ENCODE measurements at regions not wholly inside any gene's neighbourhood (a gene's known extent, or its start where the extent isn't known, plus 50 kb on each side); places are given as distances from the start of the nearest gene placed in this dataset.

DNA sequence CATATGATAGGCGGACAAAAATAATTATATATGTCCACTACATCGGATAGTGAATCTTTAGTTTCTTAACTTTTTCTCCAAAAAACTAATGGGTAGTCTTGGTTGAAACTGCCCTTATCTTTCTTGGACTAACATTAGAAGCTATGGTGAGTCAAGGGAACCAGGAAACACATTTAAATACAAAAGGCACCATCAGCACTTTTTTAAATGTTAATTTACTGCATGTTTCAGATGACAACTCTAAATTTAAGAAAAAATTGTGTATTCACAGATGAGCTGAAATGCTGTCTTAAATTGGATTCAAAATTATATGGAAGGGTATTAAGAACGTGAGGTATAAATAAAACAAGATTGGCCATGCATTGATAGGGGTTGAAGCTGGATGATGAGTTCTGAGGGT, 75.6 kb upstream of the CERS6 start:
- DNase-seq, result no peak

DNA sequence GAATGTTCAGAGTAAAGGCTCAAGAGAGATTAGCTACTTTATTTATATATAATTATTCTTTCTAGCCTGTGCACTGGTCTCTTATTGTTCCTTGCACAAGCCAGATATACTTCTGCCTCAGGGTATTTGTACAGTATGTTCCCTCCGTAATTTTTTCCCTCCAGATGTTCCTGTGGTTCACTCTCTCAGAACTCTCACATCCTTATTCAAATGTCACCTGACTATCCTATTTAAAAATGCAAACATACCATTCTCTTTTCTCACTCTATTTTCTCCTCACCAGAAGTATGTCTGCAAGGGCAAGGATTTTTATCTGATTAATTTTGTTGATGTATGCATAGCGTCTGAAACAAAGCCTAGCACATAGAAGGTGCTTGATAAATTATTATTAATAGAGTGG, 64.0 kb upstream of the CERS6 start:
- no peak for DNase-seq

DNA sequence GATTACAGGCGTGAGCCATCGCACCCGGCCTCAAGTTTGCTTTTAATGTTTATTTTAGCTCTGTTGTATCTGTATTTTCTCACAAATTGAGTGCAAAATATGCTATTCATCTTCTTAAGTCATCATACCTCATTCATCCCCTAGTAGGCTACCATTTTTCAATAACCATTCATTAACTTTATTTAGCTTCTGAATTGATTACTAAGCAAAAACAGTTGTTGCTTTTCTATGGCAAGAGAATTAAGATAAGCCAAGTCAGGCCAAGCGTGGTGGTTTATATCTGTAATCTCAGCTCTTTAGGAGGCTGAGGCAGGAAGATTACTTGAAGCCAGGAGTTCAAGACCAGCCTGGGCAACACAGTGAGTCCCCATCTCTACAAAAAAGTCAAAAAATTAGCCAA, 63.3 kb upstream of the CERS6 start:
- DNase-seq, result no peak

DNA sequence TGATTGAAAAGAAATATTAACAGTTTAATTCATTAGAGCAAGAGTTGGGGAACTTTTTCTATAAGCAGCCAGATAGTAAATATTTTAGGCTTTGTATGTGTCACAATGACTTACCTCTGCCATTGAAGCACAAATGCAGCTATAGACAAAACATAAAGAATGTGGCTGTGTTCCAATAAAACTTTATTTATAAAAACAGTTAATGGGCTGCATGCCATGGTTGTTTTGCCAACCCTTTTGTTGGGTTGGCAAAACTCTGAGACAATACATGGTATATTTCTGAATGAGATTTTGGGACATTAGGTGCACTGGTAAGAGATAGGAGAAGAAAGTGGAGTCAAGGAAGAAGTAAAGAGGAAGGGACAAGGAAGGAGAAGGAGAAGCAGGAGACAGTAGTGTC, 61.8 kb upstream of the CERS6 start:
- no peak for DNase-seq

DNA sequence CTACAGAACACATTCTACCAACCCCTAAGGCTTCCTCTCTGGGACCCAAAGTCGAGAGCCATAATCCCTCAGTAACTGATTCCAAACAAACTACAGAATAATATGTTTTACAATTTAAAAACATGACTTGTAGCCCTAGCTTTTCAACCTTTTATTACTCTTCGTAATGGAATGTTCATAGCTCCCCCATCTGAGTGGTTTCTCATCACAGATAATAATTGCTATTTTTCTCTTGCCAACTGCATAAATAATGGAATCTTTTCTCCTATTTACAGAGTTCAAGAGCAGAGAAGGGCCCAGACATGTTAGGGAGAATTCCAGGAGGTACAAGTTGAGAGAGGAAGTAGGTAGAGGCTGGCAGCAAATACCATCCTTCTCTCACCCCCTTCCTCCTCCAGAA, 59.9 kb upstream of the CERS6 start:
- no peak for DNase-seq

DNA sequence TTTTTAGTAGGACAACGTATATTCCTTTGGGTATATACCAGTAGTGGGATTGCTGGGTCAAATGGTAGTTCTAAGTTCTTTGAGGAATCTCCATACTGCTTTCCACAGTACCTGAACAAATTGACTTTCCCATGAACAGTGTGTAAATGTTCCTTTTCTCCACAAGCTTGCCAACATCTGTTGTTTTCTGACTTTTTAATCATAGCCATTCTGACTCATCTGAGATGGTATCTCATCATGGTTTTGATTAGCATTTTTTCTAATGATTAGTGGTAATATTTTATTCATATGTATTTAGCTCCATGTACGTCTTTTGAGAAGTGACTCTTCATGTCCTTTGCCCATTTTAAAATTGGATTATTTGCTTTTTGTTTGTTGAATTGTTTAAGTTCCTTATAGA, 58.4 kb upstream of the CERS6 start:
- DNase-seq, result no peak

DNA sequence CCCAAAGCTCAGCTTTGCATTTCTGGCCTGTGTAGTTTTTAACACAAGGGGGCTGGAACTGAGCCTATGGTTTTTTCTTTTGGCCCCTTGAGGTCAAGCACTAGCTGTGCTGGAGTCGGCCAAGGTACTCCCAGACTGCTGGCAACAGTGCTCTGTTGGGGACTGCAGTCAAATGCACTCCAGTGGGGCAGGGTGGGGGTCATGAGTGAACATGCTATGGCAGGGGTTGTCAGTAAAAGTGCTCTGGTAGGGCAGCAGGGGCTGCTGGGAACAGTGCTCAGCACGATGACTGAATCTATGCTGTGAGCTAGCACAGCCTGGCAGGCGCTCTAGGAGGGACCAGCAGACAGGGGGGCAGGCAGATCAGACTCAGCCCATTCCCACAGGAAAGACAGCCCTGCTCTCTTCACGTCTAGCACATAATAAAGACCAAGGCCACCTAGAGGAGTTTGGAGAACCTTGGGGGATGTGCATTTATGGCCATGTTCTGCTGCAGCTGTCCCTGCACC, 55.0 kb upstream of the CERS6 start:
- no peak for DNase-seq

DNA sequence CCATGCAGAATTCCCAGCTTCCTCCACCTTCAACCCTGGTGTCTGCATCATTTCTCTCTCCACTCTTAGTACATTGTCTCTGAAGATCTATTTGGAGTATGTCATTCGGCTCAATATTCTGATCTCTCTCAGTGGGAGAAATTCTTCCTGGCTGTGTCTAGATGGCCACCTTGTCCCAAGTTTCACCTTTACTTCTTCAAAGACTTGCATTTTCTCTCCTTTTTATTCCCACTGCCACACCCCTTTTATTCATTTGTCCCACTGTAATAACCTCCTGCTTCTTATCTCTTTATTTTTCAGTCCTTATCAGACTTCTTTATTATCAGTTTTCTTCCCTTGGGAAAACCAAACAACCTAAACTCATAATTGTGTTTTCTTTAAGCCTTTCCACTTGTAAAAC, 54.3 kb upstream of the CERS6 start:
- no peak for DNase-seq

DNA sequence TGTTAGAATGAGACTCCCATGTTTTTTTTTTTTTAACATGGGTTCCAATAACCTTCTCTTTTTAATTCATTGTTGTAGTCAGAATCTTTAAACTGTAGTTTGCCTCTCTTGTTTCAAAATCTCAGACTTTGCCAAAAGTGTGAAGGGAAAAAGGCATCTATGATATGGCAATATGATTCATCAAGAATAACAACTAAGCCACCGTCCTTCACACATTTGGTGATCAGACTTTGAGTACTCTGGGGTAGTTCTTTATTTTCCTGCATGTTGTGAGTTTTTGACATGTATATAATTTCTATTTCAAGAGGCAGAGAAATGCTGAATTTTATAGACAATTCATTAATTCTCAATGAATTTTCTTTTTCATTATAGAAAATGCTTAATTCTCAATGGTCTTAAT, 53.5 kb upstream of the CERS6 start:
- no peak for DNase-seq

DNA sequence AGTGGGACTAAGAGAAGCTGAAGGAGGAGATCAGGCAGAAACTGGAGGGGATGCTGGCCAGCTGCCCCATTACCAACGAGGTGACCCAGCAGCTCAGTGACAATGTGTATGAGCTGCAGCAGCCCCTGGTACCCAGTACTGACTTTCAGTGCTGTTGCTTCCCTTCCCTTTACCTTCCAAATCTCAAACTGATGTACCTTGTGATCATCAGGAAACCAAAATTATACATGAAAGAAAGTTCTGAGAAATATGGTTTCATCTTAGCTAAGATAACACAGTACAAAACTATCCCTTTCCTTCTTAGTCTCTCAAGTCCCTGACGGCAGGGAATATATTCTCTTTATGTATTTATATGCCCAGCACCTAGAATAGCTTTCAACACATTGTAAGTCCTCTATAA, 52.3 kb upstream of the CERS6 start:
- DNase-seq, result no peak

DNA sequence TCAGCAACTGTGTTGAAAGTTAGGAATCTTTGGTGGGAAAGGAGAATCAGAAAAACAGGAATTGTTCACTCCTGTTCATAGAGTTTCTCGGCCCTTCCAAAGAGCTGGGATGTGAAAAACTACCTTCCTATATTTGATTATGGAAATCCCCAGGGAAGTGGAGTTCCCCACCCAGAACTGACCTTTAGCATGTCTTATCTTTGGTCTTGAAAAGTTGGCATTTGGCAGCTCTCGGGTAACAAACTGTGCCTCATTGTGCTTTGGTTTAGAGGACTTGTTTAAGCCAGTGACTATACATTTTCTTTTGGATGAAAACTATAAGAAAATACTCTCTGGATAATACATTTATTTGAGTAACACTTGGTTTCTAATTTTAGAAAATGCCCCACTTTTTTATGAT, 51.3 kb upstream of the CERS6 start:
- no peak for DNase-seq
